GM19239 (cell line): ENCODE measurements at regions not wholly inside any gene's neighbourhood (a gene's known extent, or its start where the extent isn't known, plus 50 kb on each side); places are given as distances from the start of the nearest gene placed in this dataset.

ENCODE experiments used
- DNase-seq: peaks from one replicate; pipeline ENCODE4 v3.0.0; 2011; ENCODE audit warnings: low spot score; ENCODE audit not compliant: insufficient read length
- FAIRE-seq: peaks from 2 replicates; lab custom pipeline; 2011; peaks lifted over from hg19 to GRCh38; lab: Jason Lieb, UNC

DNA sequence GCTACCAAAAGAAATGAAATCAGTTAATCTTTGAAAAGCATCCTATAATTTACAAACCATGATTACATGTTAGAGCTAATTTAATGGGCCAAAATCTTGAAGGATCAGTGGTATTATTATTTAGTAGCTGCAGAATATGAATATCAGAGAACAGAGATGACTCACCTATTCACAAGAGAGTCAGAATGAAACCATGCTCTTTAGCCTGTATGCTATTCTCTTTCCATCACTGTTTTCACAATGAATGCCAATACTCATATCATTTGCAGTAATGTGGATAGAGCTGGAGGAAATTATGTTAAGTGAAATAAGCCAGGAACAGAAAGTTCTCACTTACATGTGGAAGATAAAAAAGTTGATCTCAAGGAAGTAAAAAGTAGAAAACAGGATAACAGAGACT lies 414.1 kb downstream of the CENPC start:
- FAIRE-seq (no peak), DNase-seq (no peak)

GRCh38 chr4:67130411-67130810 lies 414.9 kb downstream of the CENPC start:
- no peak for DNase-seq
- FAIRE-seq: no peak

DNA sequence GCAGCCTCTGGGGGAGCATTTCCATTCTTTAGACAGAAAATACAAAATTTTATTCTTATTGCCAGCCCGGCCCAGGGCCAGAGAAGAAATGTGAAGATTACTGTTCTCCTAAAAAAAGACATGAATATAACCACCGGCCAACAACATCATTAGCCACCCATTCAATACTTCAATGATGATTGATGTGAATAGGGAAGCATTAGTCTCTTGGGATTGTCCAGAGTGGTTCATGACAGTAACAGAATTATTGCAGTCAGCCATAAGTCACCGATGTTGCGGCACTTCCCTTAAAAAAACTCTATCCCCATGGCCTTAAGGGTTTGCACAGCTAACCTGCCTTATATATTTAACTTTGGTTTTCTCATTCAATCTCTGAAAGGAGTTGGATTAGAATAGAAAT lies 418.7 kb downstream of the CENPC start:
- DNase-seq (no peak), FAIRE-seq (no peak)

DNA sequence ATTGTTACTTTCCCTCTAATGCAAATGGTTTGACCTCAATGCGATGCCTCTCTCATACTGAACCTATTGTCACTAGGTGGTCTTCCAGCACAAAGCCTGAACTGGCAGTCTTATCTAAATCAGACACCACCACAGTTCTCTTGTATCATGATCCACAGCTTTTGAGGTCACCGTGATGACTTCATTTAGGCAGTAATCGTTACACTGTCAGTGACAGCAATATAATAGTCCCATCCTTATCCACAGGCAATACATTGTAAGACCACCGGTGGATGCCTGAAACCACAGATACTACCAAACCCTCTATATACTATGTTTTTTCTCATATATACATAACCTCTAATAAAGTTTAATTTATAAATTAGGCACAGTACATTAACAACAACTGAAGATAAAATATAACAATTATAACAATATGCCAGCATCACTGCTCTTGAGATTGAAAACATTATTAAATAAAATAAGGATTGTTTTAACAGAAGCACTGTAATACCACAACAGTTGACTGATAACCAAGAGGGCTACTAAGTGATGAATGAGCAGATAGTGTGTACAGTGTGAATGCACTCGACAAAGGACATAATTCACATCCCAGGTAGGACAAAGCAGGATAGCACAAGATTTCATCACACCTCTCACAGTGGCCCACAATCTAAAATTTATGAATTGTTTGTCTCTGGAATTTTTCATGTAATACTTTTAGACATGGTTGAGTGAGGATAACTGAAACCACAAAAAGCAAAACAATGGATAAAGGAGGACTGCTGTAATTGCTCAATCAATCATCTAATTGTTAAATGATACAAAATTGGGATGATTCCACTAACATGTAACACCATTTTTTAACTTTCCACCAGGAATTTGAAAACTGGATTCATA lies 419.4 kb downstream of the CENPC start:
- no peak for DNase-seq
- FAIRE-seq: no peak

DNA sequence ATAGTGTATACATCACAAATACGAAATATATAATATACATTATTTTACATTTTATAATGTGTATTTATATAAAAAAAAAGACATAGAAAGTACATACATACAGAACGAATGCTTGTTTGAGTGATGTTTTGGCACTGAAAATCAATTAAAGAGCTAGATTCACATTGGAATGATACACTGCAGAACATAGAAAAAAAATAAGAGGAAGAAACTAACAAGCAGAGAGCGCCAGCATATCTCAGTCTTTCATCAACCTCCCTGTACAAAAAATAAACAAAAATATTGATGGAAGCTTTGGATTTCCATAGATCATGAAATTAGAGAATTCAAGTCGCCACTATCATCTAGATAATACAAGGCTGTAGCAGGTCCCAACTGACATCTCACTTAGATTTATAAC lies 420.6 kb downstream of the CENPC start:
- DNase-seq (no peak), FAIRE-seq (no peak)

GRCh38 chr4:67122029-67122428 lies 423.3 kb downstream of the CENPC start:
- FAIRE-seq (peak; percentile 31), DNase-seq (no peak)

DNA sequence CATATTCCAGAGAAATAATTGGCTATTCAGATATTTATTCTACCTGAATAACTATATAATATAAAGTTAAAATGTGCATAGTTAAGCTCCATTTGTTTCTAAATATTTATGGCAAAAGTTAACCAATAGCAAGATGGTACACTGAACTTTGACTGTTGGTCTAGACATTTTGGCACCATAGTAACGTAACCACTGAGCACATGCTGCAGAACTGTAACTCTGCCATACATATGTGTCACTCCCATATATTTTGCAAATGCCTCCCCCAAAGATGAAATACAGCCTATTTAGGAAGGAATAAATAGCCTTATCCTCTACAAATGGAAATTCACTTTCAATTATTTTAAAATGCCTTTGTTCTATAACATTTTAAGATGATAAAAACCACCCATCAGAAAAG lies 424.9 kb downstream of the CENPC start:
- DNase-seq (no peak), FAIRE-seq (no peak)

DNA sequence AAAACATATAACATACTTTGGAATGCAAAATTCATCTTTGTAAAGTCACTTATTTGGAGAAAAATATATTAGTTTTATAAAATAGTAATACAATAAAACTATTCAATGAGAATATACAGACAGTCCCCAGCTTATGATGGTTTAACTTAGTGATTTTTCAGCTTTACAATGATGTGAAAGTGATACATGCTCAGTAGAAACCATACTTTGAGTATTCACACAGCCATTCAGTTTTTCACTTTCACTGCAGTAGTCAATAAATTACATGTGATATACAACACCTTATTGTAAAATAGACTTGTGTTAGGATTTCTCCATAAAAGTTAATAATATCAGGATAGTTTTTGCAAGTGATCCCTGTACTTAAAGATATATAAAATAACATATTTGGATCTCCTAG lies 436.0 kb downstream of the CENPC start:
- no peak for FAIRE-seq
- no peak for DNase-seq

GRCh38 chr4:67106861-67107460 lies 438.3 kb downstream of the CENPC start:
- FAIRE-seq: no peak
- no peak for DNase-seq

- no peak for DNase-seq
These were observed 441.2 kb downstream of the CENPC start for GRCh38 chr4:67104145-67104544.

GRCh38 chr4:67103001-67103747 lies 442.1 kb downstream of the CENPC start:
- DNase-seq (no peak), FAIRE-seq (no peak)

More at GRCh38 chr4:67104145-67104544, 441.2 kb downstream of the CENPC start:
- no peak for FAIRE-seq

- FAIRE-seq (no peak), DNase-seq (no peak)
These were observed 443.7 kb downstream of the CENPC start for GRCh38 chr4:67101612-67102011.

DNA sequence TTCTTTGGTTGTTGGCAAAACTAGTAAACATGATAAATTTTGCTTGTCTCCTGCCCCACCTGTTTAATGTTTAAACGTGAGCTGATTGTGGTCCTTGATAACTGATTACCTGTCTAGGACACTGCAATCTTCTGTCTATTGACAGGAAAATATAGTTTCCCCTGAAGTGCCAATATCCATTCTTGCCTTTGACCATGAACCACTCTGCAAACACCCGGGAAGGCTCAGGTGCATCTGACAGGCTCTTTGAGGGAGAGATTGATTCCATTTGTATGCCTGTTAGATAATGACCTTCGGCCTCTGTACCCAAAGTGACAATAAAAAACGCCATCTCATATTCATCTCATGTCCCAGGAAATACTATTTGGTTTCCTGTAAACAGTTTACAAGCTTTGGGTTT lies 453.0 kb downstream of the CENPC start:
- DNase-seq (no peak), FAIRE-seq (no peak)

DNA sequence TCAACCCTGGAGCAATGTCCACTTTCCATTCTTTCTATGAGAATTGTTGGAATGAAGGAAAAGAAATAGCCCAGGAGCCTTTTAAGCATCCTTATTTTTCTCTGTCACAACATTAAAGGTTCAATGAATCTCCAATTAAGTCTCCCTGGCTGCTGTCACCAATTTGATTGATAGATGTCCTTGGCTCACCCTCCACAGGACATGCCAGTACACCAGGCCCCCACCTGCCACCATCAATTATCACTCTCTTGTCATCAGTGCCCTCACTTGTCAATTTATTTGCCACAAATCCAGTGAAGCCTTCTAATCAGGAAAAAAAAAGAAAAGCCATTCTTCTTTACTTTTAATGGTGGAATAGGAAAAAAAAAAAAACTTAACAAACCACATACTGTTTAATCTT lies 453.6 kb downstream of the CENPC start:
- FAIRE-seq (no peak), DNase-seq (no peak)

DNA sequence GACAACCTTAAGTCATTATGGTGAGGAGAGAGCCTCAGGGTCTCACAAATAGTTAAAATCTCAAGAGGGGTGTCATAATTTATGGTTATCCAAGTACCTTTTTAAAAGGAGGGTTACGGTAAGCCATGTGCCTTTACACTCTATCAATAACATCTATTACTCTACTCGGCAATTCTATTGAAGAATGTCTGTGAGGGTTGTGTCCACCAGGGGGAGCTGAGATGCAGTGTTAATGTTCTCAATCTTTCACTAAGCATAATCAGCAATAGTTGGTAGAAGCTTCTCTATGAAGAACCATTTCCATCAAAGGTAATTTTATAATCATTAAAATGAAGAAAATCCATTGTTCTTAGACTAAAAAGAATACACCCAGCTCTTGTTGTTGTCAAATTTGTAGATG lies 457.4 kb downstream of the CENPC start:
- FAIRE-seq (peak; percentile 86), DNase-seq (peak; percentile 3)

DNA sequence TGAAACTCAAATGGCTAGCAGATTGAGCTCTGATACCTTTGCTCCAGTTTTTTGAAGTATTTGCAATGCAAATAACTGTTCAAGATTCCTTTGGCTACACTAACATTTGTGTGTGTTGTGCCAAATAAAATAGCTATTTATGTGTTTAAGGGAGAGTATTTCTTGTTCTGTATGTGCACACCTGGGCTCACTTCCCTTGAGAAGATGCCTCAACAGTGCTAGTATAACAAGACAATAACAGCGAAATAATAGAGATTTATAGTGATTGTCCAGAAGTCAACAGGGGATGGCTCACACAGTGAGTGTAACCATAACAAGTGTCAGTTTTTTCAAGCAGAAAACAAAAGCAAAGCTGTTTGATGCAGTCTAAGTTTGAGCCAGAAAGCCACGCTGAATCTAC lies 460.5 kb downstream of the CENPC start:
- no peak for DNase-seq
- no peak for FAIRE-seq

GRCh38 chr4:67083496-67083895 lies 461.8 kb downstream of the CENPC start:
- FAIRE-seq (no peak), DNase-seq (no peak)

GRCh38 chr4:67082746-67083145 lies 462.6 kb downstream of the CENPC start:
- DNase-seq: no peak
- FAIRE-seq: no peak

GRCh38 chr4:67080046-67080557 lies 465.2 kb downstream of the CENPC start:
- DNase-seq (no peak), FAIRE-seq (no peak)

DNA sequence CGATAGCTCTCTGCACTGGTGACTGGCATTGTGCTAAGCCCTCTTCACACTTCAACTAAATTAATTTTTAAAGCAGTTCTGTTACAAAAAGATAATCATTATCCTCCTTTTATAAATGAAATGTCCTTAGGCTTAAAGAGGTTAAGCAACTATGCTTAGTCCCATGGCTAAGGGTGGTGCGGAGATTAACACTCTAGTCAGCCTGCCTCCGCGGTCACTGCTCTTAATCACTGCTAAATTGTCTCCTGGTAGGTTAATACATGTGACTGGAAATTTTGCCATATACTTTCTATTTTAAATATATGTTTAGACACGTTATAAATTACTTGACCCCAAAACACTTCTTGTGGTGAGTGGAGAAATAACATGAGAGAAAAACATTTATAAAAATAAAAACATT lies 473.7 kb downstream of the CENPC start:
- FAIRE-seq: no peak
- DNase-seq: no peak

GRCh38 chr4:67055319-67055718 lies 490.0 kb downstream of the CENPC start:
- DNase-seq (no peak), FAIRE-seq (no peak)
